HS-5 (cell line): ENCODE measurements at regions not wholly inside any gene's neighbourhood (a gene's known extent, or its start where the extent isn't known, plus 50 kb on each side); places are given as distances from the start of the nearest gene placed in this dataset.

ENCODE experiments used
- DNase-seq: peaks from one replicate; pipeline ENCODE4 v3.0.0-alpha.2; 2012; ENCODE audit warnings: low read depth

GRCh38 chr7:132072873-132073272, 503.4 kb downstream of the PLXNA4 start:
- no peak for DNase-seq

- DNase-seq: no peak
These were observed 504.1 kb downstream of the PLXNA4 start for GRCh38 chr7:132072165-132072564.

- no peak for DNase-seq
These were observed 507.0 kb downstream of the PLXNA4 start for GRCh38 chr7:132069306-132069705.

- no peak for DNase-seq
These were observed 509.5 kb downstream of the PLXNA4 start for GRCh38 chr7:132066761-132067171.

DNA sequence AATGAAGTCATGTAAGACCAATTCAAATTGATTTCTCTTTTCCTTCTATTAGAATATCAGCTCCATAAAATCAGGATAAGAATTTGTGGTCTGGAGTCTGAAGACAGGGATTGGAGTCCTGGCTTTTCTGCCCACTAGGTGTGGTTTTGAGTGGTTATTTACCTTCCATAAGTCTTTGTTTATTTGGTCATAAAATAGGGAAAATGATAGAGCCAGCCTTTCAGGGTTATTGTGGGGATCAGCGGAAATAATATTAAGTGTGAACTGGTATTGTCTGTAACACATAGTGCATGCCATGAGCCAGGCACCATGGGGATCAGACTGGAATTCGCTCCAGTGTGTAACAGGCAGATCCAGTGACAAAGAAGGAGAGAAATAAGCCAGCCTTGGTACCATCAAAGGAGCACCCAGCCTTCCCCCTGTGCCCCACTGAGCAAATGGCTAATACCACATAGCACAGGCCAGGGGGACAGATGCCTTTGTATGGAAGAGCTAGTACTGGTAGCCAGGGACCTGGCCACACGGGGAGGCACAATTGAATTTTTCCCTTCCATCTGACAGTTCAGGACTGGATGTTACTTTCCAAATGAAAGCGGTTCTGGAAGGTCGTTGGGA, 509.7 kb upstream of the PODXL start:
- DNase-seq: no peak

DNA sequence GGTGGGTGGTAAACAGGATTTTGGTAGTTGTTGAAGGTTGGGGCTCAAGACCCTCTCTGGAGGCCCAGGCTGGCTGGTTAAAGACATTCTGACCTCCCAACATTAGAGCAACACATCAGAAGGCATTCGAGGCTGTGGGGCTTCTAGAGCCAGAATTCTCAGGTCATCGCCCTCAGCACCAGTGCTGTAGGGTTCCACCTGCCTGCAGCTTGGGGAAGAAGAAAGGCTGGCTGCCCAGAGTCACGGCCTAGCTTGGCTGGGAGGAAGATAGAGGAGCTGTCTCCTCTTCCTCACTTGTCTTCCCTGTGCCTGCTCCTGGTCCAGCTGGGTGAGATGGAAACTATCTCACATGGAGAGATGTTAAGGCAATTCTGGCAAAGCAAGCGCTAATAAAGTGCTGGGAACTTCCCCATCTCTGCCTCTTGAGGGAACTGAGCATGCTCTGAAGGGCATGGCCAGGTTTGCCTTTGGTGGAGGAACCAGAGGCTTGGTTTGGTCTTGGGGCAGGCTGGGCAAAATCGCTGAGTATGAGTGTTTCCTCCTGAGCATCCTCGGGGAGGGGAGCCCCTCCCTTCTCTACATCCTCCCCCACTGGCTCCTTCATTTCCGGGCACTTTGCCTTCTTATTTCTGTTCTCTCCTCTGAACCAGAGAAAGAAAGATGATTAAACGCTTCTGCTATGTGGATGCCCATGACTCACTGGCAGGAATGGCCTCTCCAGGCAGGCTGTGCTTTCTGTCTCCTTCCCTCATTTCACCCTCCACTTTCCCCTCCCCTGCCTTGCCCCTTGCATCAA, 509.0 kb upstream of the PODXL start:
- DNase-seq: peak; percentile 77

DNA sequence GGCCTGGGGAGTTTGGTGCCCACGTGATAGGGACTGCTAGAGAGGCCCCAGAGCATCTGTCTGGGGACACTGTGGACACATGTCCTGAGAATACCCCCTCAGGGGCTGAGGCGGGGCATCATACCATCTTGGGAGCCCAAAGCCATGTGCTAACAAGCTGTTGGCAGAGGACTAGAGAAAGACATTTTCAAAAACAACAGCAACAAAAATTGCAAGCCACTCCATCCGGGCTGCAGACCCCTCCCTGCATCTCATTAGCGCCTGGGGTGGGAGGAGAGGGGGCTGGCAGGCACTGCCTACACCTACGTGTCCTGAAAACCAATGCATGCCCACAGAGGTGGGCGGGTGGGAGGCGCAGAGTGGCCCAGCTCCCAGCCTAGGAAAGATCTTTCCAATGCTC, 507.4 kb upstream of the PODXL start:
- no peak for DNase-seq

- DNase-seq: no peak
These were observed 505.5 kb upstream of the PODXL start for GRCh38 chr7:132061937-132062336.

- DNase-seq: no peak
These were observed 502.7 kb upstream of the PODXL start for GRCh38 chr7:132059141-132059540.

GRCh38 chr7:132055336-132056120, 499.1 kb upstream of the PODXL start:
- DNase-seq: no peak

- DNase-seq: no peak
These were observed 497.4 kb upstream of the PODXL start for GRCh38 chr7:132053871-132054270.

GRCh38 chr7:132051311-132051710, 494.9 kb upstream of the PODXL start:
- no peak for DNase-seq

DNA sequence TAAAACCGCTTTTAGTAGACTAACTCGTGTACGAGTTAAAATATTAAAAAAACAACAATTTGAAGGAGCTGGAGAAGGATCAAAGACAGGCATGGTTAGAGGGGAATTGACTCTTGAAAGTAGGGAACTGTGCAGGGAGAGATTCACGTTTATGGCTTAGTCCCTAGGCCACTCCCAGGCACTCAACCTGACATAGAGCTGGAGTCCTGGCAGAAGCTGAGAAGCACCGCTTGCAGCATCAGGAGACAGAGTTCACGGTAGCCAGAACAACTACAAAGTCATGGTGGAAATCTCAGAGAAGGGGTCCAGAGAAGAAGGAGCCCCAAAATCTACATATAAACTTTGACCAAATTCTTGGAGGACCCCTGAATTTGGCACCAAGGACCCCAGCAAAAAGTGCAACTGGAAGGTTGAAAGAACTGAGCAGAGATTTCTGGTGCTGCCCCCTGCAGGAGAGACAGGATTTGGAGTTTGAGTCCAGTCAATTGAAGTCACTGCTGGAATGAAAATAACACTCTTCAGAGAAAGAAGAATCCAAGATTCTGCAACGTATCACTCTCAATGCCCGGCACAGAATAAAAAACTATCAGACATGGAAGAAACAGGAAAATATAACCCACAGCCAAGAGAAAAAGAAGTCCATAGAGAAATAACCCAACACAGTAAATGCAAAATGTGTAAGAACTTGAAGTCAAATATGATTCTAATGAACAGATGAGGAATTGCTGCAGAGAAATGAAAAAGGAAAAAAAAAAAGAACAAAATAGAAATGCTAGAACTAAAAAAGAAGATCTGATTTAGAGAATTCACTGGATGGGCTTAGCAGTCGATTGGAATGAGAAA, 493.3 kb upstream of the PODXL start:
- DNase-seq: no peak

- no peak for DNase-seq
These were observed 489.1 kb upstream of the PODXL start for GRCh38 chr7:132045481-132045980.

DNA sequence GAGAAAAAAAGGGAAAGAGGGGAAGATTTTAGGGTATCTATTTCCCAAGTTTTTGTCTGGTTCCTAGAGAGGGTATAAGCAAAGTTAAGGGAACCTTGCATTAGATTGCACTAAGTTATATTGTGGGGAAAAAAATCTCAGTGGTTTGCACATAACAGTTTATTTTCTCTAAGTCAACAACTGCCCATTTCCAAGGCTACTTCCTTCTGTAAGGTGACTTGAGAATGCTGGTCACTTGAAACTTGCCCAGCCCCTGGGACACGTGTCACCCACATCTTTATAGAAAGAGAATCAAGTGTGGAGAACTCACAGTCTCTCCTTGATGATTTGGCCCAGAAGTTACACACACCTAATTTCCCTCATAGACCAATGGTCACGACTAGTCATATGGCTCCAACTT, 488.6 kb upstream of the PODXL start:
- DNase-seq: no peak

DNA sequence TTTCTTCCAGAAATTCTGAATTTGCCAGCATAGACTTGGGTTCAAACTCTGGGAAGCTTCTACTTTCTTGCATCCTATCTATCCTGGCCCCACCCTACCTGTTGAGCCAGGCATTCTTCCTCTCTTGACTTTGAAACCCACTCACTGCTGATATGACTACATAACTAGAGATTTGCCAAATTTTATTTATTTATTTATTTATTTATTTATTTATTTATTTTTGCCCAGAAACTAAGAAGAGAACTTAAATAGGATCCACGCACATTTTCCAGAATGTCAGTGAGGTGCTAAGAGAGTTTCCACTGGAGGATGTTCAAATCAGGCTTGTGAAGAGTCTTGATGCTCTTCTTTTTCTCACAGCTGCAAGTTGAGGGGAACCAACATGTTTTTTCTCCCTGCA, 487.8 kb upstream of the PODXL start:
- no peak for DNase-seq

- DNase-seq: no peak
These were observed 484.7 kb upstream of the PODXL start for GRCh38 chr7:132041108-132041507.

DNA sequence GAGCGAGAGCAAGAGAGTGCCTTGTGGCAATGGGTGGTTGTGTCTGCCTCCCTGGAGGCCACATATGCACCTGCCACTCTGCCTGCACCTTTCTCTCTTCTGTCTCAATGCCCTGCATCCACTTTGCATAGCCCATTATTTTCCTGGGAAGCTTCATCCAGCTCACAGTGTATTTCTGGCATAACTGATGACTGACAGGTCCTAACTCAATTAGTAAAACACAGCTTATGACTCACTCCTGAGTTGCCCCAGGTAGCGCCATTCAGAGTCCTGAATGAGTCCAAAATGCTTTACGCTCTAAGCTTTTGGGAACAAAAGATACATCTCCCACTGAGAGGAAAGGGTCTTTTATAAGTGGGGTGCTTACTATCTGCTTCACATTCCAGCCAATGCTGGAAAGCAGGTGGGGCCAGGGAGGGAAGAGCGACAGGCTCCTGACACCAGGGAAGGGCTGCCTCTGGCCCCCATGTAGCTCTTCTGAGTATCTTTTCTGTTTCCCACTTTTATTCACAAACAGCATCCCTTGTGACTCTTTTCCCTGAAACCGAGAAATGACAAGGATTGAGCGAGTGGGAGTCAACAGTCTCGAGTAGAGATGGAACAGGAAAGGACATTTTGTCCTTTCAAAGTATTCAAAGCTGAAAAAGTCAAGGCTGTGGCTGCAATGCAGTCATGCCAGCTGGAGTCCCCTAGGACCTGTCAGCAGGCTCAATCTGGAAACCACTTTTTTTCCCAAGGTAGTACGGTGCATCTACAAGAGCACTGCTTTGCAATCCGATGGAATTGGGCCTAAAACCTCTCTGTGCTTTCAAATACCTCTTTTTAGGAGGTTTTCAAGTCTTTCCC, 479.3 kb upstream of the PODXL start:
- no peak for DNase-seq

- no peak for DNase-seq
These were observed 478.5 kb upstream of the PODXL start for GRCh38 chr7:132034748-132035416.

DNA sequence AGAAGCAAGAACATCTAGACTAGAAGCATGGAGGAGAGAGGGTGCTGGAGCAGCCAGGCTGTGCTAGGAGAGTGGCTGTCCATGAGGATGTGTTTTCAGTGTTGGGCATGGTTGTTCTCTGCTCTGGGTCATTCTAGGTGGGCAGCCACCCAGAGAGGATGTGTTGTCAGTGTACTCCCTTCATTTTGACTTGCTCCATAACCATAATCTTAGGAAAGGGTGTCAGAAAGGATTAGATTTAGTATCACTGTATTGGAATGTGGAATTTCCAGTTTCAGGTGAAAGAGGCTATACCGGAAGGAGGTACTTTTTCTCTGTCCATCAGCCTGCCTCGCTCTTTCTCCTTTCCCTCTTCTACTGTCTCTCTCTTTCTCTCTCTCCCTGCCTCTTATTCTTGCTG, 474.5 kb upstream of the PODXL start:
- no peak for DNase-seq
